GM10266 (cell line): ENCODE measurements at regions not wholly inside any gene's neighbourhood (a gene's known extent, or its start where the extent isn't known, plus 50 kb on each side); places are given as distances from the start of the nearest gene placed in this dataset.

Source experiments
- DNase-seq: peaks from one replicate; pipeline ENCODE4 v3.0.0; 2012; ENCODE audit errors: extremely low spot score
- TF ChIP-seq, protein P1 (sequence below): IDR thresholded peaks from 2 replicates; pipeline ENCODE4 v1.5.1; 2012; ENCODE audit warnings: mild to moderate bottlenecking, low read depth; ENCODE audit not compliant: control insufficient read depth, insufficient read depth; ENCODE audit errors: missing control alignments

DNA sequence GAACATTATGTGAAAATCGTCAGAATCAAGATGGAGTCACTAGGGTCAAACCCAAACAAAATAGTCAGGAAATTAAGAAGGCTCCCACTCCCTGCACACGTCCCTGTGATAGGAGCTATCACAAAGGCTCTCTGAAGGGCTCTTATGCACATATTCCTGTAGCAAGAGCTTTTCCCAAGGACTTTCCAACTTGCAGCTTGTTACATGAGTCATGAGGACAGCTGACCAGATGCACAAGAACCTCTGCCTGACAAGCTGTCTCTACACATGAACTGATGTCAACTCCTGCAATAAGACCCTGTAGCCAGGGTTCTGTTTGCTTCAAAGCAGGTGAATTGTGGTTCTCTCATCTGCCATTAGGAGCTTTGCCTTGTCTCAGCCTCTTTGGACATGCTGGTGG, 122.4 kb downstream of the OLFM1 start:
- DNase-seq: no peak
- TF ChIP-seq, protein P1, sequence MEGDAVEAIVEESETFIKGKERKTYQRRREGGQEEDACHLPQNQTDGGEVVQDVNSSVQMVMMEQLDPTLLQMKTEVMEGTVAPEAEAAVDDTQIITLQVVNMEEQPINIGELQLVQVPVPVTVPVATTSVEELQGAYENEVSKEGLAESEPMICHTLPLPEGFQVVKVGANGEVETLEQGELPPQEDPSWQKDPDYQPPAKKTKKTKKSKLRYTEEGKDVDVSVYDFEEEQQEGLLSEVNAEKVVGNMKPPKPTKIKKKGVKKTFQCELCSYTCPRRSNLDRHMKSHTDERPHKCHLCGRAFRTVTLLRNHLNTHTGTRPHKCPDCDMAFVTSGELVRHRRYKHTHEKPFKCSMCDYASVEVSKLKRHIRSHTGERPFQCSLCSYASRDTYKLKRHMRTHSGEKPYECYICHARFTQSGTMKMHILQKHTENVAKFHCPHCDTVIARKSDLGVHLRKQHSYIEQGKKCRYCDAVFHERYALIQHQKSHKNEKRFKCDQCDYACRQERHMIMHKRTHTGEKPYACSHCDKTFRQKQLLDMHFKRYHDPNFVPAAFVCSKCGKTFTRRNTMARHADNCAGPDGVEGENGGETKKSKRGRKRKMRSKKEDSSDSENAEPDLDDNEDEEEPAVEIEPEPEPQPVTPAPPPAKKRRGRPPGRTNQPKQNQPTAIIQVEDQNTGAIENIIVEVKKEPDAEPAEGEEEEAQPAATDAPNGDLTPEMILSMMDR: no peak

DNA sequence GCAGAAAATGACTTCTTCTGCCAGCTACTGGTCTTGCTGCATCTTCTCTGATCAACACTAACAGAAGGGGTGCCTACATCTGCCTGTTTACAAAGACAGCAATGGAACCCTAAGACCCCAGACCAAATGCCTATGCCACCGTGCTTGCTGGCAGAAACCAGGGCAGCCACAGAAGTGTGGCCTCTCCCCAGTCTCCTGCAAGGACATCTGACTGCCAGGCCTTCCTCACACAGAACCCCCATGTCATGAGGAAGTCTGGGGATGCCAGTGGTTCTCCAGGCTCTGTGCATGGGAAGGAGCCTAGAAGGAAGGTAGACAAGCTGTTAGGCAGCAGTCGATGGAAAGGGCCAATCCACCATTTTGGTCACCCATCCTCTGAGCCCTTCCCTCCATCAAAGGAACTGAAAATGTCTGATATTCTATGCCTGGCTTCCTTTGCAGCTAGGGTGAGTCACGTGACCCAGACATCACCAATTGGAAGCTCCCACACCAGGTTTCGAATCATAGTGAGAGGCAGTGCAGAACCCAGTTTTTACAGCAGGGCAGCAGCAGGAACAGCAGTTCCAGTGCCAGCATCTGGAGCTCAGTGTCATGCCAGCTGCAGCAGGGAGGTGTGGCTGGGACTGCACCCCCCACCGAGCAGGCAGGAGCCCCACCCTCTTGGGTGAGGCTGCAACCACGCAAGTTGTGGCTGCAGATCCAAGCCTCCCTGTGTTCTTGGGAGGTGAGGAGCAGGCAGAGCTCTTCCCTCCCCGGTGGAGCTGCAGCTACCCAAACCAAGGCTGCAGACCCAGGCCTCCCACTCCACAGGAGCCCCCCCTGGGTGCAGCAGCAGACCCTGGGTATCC, 123.4 kb downstream of the OLFM1 start:
- DNase-seq: no peak
- TF ChIP-seq, protein P1: no peak

DNA sequence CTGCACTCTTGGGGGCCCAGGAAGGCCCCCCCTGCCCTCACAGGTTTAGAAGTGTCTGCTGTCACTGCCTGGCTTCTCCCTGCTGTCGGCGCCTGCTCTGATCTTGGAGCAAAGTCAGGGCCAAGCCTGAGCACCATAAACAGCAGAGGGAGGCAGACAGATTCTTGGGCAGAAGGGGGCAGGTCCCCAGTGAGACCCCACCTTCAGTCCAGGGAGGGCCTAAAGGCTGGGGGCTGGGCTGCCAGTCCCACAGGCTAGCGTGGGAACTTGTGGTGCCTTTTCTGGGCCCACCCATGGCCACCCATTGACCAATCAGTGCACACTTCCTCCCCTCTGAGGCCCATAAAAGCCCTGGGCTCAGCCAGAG, 124.0 kb downstream of the OLFM1 start:
- TF ChIP-seq, protein P1: no peak
- no peak for DNase-seq

DNA sequence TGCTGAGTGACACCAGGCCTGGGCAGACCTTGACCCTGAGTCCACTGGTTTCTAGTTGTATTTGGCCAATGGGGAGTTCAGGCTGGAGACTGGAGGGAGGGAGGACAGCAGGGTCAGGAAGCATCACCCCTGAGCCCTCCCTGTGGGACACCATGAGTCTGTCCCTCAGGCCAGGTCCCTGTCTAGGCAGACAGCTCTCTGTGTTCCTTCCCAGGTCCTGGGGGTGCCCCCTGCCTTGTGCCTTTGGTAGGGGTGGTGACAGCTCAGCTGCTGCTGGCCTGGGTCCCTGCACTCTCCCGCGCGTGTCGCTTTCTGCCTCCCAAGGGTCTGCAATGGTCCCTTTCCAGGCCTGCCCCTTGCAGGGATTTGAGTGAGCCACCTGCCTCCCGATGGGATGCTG, 125.5 kb downstream of the OLFM1 start:
- no peak for DNase-seq
- TF ChIP-seq, protein P1: no peak

DNA sequence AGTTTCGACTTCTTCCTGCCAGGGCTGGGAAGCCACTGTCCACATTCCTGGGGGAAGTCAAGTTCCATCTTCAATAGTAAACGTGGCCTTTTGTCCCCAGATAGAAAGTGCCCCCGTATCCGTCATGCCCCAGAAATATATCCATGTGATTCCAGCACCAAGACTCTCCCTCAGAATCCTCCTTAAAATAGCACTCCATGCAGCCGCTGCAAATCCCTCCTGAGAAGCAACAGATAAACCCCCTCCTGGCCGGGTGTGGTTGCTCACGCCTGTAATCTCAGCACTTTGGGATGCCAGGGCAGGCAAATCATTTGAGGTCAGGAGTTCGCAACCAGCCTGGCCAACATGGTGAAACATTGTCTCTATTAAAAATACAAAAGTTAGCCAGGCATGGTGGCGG, 126.1 kb downstream of the OLFM1 start:
- DNase-seq: no peak
- TF ChIP-seq, protein P1: no peak

DNA sequence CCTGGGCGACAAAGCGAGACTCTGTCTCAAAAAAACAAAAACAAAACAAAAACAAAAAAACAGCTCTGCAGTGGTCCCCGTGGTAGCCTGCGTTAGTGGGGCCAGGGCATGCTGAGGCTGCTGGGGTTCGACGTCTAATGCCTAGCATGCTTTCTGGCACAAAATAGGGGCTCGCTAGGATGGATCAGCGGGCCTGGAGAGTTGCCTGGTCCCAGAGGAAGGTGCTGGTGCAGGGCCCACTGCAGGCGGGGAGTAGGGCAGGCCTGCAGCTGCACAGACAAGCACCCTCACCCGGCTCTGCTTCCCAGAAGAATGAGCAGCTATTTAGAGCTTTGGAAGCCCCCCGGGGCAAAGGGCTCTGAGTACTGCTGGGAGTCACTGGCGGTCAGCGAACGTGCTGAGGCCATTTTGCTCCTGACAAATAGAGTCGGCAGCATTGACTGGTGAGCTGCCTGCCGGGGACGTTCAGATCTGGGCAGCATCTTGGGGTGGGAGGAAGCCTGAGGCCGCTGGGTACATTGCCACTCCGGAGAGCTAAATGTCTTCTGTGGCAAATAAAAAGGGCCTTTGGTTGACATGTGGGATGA, 126.7 kb downstream of the OLFM1 start:
- no peak for DNase-seq
- TF ChIP-seq, protein P1: no peak

DNA sequence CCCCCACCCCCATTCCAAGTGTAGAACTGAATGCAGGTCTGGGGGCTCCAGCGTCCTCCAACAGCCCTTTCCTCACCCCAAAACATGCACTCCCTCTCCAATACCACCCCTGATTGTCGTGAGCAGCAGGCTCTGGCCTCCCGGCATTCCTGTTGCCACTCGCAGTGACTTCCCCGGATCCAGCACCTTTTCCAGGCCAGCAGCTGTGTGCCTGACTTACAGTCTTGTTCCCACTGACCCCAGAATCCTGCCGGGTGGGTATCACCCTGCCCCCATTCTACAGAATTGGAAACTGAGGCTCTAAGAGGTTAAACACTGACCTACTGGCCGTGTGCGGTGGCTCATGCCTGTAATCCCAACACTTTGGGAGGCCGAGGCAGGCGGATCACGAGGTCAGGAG, 127.2 kb downstream of the OLFM1 start:
- TF ChIP-seq, protein P1: no peak
- DNase-seq: no peak
